GM18507 (cell line): ENCODE measurements at regions not wholly inside any gene's neighbourhood (a gene's known extent, or its start where the extent isn't known, plus 50 kb on each side); places are given as distances from the start of the nearest gene placed in this dataset.

Source experiments
- DNase-seq: peaks from one replicate; pipeline ENCODE4 v3.0.0; 2011; ENCODE audit warnings: low read depth; ENCODE audit not compliant: insufficient read length; ENCODE audit errors: extremely low spot score
- FAIRE-seq: peaks from 2 replicates; lab custom pipeline; 2011; peaks lifted over from hg19 to GRCh38; lab: Jason Lieb, UNC

DNA sequence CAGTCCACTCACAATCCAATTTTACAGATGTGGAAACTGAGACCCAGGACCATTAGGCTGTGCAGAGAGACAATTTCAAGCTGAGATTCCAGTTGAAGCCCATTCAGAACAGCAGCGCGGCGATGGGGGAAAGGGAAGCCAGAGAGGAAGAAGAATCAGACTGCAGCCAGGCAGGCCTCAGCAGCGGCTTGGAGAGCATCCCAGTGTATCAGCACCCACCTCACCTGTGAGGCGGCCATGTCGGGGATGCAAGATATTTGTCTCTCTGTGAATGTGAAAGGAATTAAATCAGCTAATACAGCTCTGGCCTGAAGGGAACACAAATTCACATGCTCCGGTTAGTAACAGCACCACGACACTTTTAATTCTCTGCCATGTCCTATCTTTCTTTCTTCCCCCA lies 198.0 kb upstream of the SOX11 start:
- FAIRE-seq (no peak), DNase-seq (no peak)

DNA sequence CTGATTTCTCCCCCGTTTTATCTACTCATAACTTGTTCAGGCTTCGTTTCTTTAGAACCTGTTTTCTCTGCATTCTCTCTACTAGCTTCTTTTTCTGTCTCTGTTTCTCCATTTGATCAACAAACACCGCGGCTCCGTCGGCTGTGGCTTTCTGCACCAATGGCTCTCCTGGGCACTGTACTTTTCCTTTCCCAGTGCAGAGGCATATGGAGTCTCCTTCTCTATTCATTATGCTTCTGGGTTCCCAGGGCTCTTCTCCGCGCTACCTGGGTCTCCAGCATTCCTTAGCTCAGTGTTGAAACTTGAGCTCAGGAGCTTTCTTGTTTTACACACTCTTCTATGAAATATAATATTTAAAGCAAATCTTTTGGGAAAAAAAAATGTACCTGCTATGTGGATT lies 196.6 kb upstream of the SOX11 start:
- no peak for DNase-seq
- FAIRE-seq, result no peak

DNA sequence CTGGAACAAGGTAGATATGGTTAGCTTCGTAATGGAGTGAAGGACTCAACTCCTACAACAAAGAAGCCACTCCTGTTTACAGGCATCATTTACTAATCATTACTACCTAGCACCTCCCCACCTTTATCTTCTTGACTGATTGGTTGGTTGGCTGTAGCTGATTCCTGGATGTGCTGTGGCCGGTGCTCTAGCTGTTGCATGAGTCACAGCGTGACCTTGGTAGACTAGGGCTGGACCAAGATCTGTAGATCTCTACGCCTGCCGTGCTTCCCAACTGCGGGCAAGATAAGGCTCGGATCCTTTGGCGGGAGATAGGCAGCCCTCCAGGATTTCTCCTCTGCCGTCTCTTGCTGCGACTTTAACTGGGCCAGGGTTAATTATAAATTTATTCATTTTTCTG lies 194.3 kb upstream of the SOX11 start:
- FAIRE-seq, result no peak
- DNase-seq, result no peak

DNA sequence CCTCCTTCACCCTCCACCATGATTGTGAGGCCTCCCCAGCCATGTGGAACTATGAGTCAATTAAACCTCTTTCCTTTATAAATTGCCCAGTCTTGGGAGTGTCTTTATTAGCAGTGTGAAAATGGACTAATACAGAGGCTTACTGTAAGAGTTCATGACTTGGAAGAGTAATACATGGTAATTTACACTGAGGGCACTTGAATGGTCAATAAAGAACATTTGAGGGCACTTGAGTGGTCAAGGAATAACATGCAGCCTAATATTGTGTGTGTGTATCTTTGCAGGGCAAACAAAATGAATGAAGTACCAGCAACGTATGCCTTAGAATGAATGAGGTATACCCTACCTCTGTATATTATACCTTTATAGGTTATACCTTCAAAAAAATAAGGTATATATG lies 190.4 kb upstream of the SOX11 start:
- no peak for DNase-seq
- FAIRE-seq, result no peak

DNA sequence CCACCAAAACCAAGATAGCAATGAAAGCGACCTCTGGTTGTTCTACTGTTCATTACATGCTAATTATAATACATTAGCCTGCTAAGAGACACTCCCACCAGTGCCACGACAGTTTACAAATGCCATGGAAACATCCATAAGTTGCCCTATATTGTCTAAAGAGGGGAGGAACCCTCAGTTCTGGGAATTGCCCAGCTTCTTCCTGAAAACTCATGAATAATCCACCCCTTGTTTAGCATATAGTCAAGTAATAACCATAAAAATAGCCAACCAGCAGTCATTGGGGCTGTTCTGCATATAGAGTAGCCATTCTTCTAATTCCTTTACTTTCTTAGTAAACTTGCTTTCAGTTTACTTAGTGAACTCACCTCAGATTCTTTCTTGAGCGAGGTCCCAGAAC lies 189.8 kb upstream of the SOX11 start:
- FAIRE-seq, result no peak

DNA sequence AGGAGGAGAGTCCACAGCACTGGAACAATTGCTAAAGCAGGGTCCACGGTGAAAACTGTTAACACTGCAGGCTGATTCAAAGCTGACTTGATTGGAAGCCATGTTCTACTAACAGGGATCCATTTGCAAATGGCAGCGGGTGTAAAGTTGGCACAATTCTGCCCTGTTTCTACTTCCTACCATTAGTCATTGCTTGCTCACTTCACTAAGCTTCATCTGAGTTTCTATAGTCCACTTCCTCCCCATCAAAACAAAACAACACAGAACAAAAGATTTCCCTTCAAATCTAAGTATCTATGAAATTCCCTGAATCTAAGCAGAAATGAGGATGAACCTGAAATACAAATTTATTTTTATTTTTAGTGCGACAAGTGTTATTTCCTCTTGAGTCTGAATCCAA lies 187.4 kb upstream of the SOX11 start:
- no peak for FAIRE-seq
- DNase-seq, result no peak

More for the DNA sequence above, 189.8 kb upstream of the SOX11 start:
- DNase-seq, result no peak

DNA sequence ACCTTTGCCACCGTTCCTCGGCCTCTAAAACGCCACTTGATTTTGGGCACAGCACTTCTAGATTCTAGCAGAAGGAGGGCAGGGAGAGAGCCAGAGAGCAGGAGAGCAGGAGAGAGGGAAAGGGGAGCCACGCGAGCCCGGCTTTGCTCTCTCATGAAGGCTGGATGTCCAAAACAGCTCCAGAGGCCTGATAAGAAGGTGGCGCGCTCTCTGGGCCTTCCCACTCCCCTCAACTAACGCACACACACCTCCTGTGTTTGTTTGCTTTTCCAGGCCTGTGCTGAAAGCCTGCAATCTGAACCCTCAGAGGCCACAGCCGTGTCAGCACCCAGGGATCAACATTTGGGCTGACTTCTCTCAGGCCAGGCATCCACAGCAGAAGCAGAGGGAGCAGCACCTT lies 184.8 kb upstream of the SOX11 start:
- no peak for FAIRE-seq

DNA sequence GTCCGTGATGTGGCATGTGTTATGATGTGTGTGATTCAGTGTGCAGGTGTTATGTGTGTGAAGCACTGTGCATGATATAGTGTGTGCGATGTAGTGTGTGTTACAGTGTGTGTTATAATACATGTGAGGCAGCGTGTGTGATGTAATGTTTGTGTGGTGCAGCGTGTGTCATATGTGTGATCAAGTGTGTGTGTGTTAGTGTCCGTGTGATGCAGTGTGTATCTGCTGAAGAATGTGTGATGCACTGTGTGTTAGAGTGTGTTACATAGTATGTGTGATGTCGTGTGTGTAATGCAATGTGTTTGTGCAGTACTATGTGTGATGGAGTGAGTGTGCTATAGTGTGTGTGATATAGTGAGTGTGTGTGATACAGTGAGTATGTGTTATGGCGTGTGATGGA lies 182.8 kb upstream of the SOX11 start:
- no peak for FAIRE-seq
- DNase-seq, result no peak

More for the DNA sequence above, 184.8 kb upstream of the SOX11 start:
- DNase-seq, result no peak

DNA sequence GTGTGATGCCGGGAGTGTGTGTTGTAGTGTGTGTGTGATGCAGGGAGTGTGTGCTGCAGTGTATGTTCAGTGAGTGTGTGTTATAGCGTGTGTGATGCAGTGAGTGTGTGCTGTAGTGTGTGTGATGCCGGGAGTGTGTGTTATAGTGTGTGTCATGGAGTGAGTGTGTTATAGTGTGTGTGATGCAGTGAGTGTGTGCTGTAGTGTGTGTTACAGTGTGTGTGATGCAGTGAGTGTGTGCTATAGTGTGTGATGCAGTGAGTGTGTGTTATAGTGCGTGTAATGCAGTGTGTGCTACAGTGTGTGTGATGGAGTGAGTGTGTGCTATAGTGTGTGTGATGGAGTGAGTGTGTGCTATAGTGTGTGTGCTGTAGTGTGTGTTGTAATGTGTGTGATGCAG lies 182.1 kb upstream of the SOX11 start:
- FAIRE-seq (no peak), DNase-seq (no peak)

DNA sequence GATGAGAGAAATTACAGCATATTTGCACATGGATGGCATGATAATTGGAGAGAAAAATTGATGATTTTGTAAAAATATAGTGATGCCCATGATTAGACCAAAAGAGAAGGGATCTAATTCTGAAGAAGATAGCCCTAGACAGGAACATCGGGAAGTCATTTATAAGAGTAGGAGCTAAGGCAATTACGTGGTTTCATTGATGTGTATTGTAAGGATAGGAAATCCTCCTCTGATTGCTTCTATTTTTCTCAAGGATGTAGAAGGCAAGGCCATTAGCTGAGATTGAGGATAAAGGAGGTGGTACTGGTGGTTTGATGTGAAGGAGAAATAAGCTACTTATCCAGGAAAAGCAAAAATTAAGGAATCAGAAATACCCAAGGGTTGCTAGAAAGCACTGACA lies 176.5 kb upstream of the SOX11 start:
- DNase-seq, result no peak
- FAIRE-seq, result no peak

DNA sequence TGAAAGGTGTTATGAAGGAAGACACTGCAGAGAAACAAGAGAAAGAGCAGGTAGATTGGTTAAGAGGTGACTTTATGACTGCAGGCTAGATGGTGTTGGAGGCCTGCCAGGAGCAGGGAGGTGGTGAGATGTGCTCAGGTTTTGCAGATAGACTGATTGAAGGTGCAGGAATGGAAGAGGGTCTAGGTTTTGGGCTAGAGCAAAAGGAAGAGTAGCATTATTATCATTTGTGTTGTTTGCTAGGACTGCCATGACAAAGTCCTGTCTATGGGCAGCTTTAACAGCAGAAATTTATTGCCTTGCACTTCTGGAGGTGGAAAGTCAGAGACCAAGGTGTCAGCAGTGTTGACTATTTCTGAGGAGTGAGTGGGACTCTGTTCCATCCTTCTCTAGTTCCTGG lies 172.9 kb upstream of the SOX11 start:
- FAIRE-seq (no peak), DNase-seq (no peak)

DNA sequence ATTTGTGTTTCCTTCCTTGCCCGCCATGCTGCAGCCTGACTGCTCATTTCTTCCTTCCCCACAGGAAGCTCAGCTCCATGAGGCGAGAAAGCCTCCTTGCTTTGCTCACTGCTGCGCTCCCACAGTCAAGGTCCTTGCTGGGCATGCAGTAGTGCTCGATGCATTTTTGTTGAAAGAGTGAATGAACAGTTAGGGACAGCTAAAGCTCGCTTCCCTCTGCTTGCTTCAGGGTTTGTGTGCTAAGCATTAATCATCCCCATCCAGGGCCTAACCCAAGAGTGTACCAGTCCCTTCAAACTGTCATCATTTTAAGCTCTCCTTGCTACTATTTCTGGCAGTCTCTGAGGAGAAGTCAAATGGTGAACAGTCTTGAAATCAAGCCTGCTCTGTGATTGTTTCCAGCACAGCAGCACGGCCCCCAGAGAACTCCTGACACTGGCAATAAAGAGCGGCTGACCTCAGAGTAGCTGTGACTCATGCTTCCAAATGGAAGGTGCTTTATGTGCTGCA lies 171.7 kb upstream of the SOX11 start:
- DNase-seq (no peak), FAIRE-seq (no peak)

DNA sequence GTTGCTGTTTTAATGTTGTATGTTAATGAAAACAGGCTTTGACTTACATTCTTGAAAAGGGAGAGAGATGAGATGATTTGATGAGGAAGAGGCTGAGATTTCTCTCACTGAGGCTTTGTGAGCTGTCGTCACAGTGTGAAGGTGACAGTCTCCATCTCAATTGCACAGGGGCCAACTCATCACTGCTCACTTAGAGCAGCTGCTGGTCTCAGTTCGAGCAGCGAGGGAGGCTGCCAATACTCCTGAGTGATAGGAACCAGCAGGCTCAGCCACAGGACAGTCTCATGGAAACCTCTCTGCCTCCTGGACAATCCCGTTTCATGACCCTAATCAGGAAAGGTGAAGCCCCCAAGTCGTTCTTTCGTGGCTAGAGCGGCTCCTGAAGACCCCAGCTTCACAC lies 170.7 kb upstream of the SOX11 start:
- FAIRE-seq (no peak), DNase-seq (no peak)

DNA sequence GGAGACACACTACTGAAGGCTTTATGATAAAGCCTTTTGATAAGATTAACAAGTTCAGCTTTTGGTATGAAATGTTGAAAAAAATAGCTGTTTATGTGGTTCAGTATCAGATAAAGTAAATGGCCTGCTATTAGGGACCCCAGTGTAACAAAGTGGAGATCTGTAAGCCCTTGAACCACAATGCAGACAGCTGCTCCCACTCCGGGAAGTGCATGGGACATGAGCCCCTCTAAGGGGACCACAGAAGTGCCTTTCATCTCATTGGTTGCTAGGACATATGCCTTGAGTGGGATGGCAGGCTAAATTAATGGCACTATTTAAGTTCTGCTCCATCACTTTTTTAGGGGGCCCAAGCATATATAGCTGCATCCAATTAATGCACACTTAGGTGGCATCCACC lies 167.6 kb upstream of the SOX11 start:
- DNase-seq (no peak), FAIRE-seq (no peak)

DNA sequence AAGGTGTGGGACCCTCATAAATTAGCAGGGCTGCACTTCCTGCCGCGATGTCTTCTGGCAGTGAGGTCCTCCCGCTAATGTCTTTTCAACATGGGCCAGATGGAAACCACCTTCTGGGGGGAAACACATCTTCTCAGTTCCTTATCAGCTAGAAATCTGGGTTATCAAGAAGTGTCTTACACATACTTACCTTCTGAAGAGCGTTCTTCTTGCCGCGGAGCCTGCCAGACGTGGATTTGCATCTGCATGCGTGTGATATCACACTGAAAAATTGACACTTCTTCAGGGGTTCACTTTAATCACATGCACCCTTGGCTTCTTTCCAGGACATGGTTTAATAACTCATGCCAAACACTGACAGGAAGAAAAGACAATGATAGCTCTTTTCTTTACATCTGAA lies 163.5 kb upstream of the SOX11 start:
- DNase-seq (no peak), FAIRE-seq (no peak)

DNA sequence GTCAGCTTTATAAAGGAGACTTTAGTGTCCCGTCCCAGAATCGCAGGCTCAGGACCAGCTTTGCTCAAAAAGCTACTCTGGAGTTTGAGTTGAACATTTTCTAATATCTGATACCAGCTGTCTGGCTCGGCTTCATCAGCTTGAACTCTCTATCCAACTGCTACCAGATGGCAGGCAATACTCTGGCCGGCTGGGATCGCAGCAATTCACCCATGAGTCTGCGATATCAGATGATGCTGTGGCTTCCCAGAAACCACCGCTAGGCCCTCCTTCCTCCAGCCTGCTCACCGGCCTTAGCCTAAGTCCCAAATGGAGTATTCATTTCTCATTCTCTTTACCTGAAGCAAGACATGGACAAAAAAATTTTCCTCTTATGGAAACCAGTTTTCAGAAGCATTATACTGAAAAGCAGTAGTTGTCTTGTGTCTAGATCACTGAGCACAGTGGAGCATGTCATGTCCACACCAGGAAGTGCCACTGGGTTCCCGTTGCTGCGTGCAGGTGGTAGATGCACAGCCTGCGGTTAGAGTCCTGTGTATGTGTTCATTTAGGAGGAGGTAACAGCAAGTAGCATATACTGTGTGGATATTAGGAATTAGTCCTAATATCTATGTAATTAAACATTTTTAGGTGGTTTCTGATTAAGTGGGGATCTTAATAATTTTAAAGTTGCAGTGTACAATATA lies 162.0 kb upstream of the SOX11 start:
- DNase-seq (no peak), FAIRE-seq (no peak)

DNA sequence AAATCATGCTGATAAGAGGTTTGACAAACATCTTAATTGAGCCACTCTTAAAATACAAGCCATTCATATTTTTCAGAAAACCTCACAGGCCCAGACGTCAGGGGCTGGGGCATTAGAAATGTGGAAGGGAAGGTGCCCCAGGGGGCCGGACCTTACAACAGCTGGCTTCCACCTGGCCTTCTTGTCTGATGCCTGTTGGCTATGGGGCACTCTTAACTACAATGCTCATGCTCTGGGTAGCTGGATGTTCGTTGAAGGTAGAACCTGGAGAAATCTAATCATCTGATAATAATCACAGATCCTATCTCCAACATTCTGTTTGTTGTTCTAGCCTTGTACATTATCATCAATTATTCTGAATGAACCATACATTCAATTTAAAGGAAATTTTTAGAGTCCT lies 156.9 kb upstream of the SOX11 start:
- DNase-seq (no peak), FAIRE-seq (no peak)

DNA sequence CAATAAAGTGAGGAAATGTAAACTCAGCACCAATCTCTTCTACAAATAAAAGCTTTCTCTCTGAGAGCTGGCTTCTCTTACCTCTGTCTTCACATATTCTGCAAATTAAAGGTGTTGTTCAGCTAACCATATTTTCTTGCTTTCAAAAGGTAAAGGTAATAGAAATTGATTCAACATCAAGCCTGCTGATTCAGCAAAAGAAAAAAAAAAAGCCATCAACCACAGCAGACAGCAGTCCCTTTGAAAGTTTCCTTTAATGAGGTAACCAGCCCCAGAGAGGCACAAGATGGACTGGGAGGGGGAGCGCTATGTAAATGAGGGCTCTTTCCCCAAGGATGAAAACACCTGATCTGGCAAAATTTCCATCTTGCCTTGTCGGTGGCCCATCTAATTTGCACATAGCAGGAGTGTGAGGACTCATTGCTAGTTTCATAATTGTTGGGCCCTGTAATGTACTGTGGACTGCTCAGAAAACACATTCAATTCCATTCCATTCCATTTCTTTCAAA lies 154.9 kb upstream of the SOX11 start:
- DNase-seq (no peak), FAIRE-seq (no peak)

DNA sequence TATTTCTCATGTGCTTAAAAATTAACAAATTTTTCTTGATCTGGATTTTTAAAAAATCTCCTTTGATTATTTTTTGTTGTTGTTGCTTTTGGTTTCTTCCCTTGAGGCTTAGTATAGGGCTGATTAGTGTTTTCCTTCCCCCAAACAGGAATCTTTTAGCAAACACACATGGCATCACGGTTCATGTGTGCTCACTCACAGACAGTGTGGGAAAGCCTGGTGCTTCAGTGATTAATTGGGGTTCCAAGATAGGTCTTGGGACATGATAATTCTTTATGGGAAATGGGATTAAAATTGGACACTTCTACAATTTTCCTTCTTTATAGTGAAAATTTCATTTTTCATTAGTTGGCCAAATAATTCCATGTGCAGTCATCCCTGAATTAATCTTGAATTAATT lies 153.9 kb upstream of the SOX11 start:
- FAIRE-seq (no peak), DNase-seq (no peak)

DNA sequence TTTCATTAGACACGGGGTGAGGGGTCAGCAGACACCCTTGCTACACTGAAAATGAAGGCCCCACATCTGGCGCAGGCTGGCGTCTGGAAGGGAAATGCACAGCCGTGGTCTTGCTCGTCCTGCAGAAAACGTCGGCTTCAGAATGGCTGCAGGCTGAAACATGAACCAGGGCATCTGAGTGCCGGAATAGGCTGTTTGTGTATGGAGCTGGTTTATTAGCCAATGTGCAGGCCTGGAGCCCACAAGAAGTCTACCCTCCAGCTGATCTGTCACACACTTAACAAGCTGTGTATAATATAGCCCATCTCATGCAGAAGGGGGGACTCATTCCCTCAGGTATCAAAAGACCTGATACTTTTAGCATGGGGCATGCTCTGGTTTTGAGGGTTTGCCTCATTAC lies 153.4 kb upstream of the SOX11 start:
- DNase-seq (no peak), FAIRE-seq (no peak)

DNA sequence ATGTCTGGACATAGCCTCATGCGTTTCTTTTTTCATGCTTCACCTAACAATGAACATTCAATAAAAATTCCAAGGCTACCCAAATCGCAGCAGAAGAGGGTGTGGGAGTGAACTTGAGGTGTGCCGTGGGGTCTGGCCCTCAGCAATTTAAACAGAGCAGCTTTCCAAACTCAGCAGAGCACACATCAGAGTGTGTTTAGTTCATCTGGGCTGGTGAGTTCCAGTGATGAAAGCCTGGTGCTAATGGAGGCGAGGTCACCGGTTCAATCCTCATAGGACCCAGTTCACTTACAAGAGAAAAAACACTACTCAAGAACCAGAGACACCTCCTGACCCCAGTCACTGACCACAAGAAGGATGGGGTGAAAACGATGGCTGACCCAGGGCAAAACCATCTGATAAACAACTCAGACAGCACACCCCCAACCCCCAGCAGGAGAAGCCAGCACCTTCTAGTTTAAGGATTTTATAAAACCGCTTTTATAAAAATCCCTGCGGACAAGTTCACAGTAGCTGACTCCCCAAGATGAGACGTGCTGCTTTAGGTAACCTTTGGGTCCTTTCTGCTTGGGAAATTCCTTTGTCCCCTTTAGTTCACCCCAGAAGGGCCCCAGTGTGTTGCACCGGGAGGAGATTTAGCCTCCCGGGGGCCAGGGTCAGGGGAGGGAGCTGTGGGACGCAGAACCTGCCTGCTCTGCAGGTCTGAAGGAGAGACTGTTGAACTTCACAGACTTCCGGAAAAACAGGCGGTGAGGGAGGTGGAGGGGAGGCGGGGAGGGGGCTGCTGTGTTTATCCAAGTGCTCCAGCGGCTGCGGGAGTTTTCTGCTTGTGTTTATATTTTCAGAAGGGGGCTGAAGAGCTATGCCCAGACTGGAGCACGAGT lies 152.7 kb upstream of the SOX11 start:
- FAIRE-seq (no peak), DNase-seq (no peak)
